ENCODE measurements at regions not wholly inside any gene's neighbourhood (a gene's known extent, or its start where the extent isn't known, plus 50 kb on each side); places are given as distances from the start of the nearest gene placed in this dataset.

GRCh38 chr11:104328512-104328907 lies 164.6 kb upstream of the PDGFD start:
- TF ChIP-seq CTCF (IDR thresholded peaks at IDR 0.05), result no peak
- TF ChIP-seq POLR2A (IDR thresholded peaks at IDR 0.05), result no peak
- TF ChIP-seq POLR2AphosphoS5 (IDR thresholded peaks at IDR 0.05), result no peak
- no peak for TF ChIP-seq EP300 (IDR thresholded peaks at IDR 0.05)

All from stomach (tissue), 4 donors.